Cardiac muscle cell (in vitro differentiated cells and primary cell): ENCODE measurements at regions not wholly inside any gene's neighbourhood (a gene's known extent, or its start where the extent isn't known, plus 50 kb on each side); places are given as distances from the start of the nearest gene placed in this dataset.
A peak's percentile ranks its signal among the peaks of the same experiment; 100 is the strongest.

Source experiments
- DNase-seq, 2 donors: peaks; one replicate each; pipeline versions ENCODE4 v3.0.0 to v3.0.0-alpha.2; 2010 to 2017; ENCODE audit warnings: low read depth in 1 of 2, low spot score in 1 of 2
- H3K27ac ChIP-seq: fragments of 200-600 bp; sonication (generic); 2 replicates; pipeline ENCODE4 v1.5.1; 2016
- H3K27me3 ChIP-seq: fragments of 200-600 bp; sonication (generic); 2 replicates; pipeline ENCODE4 v1.6.0; 2016; ENCODE audit warnings: control low read depth
- H3K36me3 ChIP-seq: fragments of 200-600 bp; sonication (generic); 2 replicates; pipeline ENCODE4 v1.5.1; 2016; ENCODE audit warnings: control low read depth
- H3K4me1 ChIP-seq: fragments of 200-600 bp; sonication (generic); 2 replicates; pipeline ENCODE4 v1.8.1; 2017; ENCODE audit warnings: low read depth, mild to moderate bottlenecking, mixed run types
- H3K4me3 ChIP-seq: fragments of 200-600 bp; sonication (generic); 2 replicates; pipeline ENCODE4 v1.5.1; 2016; ENCODE audit warnings: mild to moderate bottlenecking
- H3K9me3 ChIP-seq: fragments of 200-600 bp; sonication (generic); 2 replicates; pipeline ENCODE4 v1.5.1; 2017; ENCODE audit warnings: low read depth, mild to moderate bottlenecking, control low read depth
- TF ChIP-seq, protein P1 (sequence below): IDR thresholded peaks from 2 replicates; pipeline ENCODE4 v1.5.1; 2012; ENCODE audit warnings: low read depth, mild to moderate bottlenecking, low read length

DNA sequence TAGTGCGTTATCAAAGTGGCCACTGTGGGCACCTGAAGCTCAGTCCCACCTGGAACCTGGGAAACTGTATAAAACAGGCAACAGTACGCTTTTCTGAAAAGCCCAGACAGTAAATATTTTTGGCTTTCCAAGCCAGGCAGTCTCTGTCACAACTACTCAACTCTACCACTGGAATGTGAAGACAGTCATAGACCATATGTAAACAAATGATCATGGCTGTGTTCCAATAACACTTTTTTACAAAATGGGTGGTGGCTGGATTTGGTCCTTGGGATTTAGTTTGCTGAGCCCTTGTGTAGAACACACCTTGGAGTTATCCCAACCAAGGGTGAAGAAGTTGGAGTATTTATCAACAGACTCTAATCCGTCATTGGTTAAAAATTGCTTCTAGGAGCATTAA, 259.9 kb downstream of the SKIDA1 start:
- Histone ChIP-seq H3K36me3 (no peaks in the 10 kb centered on the region), H3K27me3 (no peaks in the 10 kb centered on the region), H3K9me3 (no peaks in the 10 kb centered on the region), H3K27ac (no peak overlapping the region), H3K4me1 (no peaks in the 10 kb centered on the region), H3K4me3 (no peak overlapping the region)
- DNase-seq = peak in 1 of 2 donors; percentile 70
- TF ChIP-seq, protein P1, sequence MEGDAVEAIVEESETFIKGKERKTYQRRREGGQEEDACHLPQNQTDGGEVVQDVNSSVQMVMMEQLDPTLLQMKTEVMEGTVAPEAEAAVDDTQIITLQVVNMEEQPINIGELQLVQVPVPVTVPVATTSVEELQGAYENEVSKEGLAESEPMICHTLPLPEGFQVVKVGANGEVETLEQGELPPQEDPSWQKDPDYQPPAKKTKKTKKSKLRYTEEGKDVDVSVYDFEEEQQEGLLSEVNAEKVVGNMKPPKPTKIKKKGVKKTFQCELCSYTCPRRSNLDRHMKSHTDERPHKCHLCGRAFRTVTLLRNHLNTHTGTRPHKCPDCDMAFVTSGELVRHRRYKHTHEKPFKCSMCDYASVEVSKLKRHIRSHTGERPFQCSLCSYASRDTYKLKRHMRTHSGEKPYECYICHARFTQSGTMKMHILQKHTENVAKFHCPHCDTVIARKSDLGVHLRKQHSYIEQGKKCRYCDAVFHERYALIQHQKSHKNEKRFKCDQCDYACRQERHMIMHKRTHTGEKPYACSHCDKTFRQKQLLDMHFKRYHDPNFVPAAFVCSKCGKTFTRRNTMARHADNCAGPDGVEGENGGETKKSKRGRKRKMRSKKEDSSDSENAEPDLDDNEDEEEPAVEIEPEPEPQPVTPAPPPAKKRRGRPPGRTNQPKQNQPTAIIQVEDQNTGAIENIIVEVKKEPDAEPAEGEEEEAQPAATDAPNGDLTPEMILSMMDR = no peak

DNA sequence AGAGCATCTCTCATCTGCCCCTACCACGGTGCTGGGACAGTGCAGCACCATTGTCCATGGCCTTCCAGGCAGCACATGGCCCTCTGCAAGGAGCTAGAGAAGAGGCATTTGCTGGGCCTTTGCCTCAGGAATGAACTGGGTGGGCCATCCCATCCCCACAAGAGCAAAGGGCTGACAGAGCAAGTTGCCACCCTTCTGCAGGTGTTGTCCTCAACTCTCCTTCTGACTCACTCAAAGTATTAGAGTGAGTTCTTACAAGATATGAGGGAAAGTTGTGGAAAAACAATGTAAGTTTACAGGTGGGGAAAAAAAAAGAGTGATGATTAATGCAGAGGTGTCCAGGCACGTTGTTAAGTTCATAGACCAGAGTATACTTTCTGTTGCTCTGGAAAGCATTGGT, 261.2 kb downstream of the SKIDA1 start:
- DNase-seq = no peak

DNA sequence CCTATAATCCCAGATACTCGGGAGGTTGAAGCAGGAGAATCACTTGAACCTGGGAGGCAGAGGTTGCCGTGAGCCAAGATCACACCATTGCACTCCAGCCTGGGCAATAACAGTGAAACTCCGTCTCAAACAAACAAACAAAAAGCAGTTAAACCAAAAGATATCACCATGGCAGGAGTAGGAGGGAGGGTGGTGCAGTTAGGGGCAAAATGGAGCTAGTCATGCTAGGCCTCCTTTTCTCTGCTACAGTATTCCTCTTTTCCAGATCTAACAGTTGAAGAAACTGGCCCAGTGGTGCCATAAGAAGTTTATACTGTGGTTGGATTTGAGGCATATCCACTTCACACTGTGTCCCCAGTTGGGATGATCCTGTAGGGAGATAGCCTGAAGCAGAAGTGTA, 261.6 kb downstream of the SKIDA1 start:
- Histone ChIP-seq H3K27me3 (no peaks in the 10 kb centered on the region), H3K4me1 (no peaks in the 10 kb centered on the region), H3K27ac (no peak overlapping the region), H3K36me3 (no peaks in the 10 kb centered on the region), H3K4me3 (no peak overlapping the region), H3K9me3 (no peaks in the 10 kb centered on the region)
- DNase-seq = no peak
- TF ChIP-seq, protein P1 = no peak

More for the DNA sequence above, 261.2 kb downstream of the SKIDA1 start:
- no peaks in the 10 kb centered on the region for H3K27me3 ChIP-seq
- no peak overlapping the region for H3K27ac ChIP-seq
- no peaks in the 10 kb centered on the region for H3K4me1 ChIP-seq
- no peak overlapping the region for H3K4me3 ChIP-seq
- no peaks in the 10 kb centered on the region for H3K9me3 ChIP-seq
- H3K36me3 ChIP-seq = no peaks in the 10 kb centered on the region
- TF ChIP-seq, protein P1 = no peak

DNA sequence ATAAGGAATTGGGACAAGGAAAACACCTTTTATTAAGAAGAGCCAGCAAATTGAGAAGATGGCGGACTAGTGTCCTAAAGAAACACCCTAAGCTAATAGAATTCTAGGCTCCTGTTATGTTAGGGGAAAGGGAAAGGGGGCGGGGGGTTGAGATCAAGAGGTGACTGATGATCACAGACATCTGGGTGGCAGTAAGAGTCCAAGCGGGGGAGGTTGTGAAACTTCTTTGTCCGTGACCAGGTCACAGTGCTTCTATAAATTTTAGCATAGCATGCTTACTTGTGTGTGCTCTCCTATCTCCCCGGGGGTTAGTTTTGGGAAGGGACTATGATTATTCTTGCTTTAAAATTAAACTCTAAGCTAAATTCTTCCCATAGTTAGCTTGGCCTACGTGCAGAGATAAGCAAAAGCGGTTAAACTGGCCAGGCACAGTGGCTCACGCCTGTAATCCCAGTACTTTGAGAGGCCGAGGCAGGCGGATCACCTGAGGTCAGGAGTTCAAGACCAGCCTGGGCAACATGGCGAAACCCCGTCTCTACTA, 262.1 kb downstream of the SKIDA1 start:
- no peak overlapping the region for H3K4me3 ChIP-seq

DNA sequence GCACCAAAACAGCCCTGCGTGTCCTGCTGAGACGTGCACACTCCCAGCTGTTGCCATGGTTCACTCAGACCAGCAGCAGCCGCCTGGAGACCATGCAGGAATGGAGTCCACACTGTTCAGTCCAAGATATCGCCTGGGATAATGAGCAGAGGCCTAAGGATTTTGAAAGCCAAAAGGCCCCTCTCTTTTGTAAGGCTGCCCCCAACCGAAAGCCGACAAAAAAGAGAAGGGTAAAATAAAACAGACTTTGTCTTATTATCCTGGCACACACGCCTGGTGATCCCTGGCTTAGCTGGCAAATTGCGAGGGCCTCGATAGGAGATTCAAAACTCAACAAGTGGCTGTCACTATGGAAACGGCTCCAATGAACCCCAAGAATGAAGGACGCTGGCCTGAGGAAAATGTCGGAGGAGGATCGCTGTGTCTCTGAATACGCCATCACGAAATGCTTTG, 263.6 kb downstream of the SKIDA1 start:
- no peak for DNase-seq
- Histone ChIP-seq H3K9me3 (no peaks in the 10 kb centered on the region), H3K27ac (no peak overlapping the region)

More for the DNA sequence above, 262.1 kb downstream of the SKIDA1 start:
- TF ChIP-seq, protein P1 = no peak
- Histone ChIP-seq H3K27ac (no peak overlapping the region), H3K27me3 (no peaks in the 10 kb centered on the region), H3K36me3 (no peaks in the 10 kb centered on the region), H3K9me3 (no peaks in the 10 kb centered on the region), H3K4me1 (no peaks in the 10 kb centered on the region)
- no peak for DNase-seq

More for the DNA sequence above, 263.6 kb downstream of the SKIDA1 start:
- TF ChIP-seq, protein P1 = no peak
- no peaks in the 10 kb centered on the region for H3K27me3 ChIP-seq
- no peaks in the 10 kb centered on the region for H3K36me3 ChIP-seq
- H3K4me3 ChIP-seq = no peak overlapping the region
- no peaks in the 10 kb centered on the region for H3K4me1 ChIP-seq
